GM12878 (cell line): ENCODE measurements at regions not wholly inside any gene's neighbourhood (a gene's known extent, or its start where the extent isn't known, plus 50 kb on each side); places are given as distances from the start of the nearest gene placed in this dataset.

Experiments
- ATAC-seq: fragments of 200-7000 bp; cut with Tn5 transposase; 3 replicates; pipeline ENCODE4 v1.9.1; 2020; ENCODE audit warnings: mild to moderate bottlenecking, moderate library complexity
- BruUV-seq: library from RNA; stranded (reverse); fragments of 400-500 nt; replicated peaks from 2 replicates; lab custom pipeline; 2021; lab: Mats Ljungman, UMichigan
- CTCF ChIA-PET: fragments of 300-600 bp; sonication (Branson Sonifier 250); formaldehyde crosslinking; extraction: SDS; loops from one replicate; lab custom pipeline; 2021; ENCODE audit warnings: inconsistent platforms; lab: Yijun Ruan, JAX
- POLR2A ChIA-PET: fragments of 350-600 bp; formaldehyde crosslinking; extraction: SDS; loops from one replicate; lab custom pipeline; 2021; ENCODE audit warnings: inconsistent platforms; lab: Charles Lee
- RAD21 ChIA-PET: fragments of 300-600 bp; sonication (Branson Sonifier 250); formaldehyde crosslinking; loops from one replicate; lab custom pipeline; 2023; ENCODE audit warnings: antibody characterized with exemption; ENCODE audit not compliant: unreplicated experiment; lab: Charles Lee
- SMC1A ChIA-PET: fragments of 300-600 bp; sonication (Branson Sonifier 250); formaldehyde crosslinking; loops from one replicate; lab custom pipeline; 2023; ENCODE audit not compliant: unreplicated experiment, uncharacterized antibody; lab: Charles Lee
- DNase-seq: peaks from one replicate; pipeline ENCODE4 v3.0.0-alpha.2; 2011; ENCODE audit warnings: low read depth, low spot score
- FAIRE-seq: peaks from 3 replicates; lab custom pipeline; 2011; peaks lifted over from hg19 to GRCh38; lab: Jason Lieb, UNC
- H2AFZ ChIP-seq: 2 replicates; pipeline ENCODE4 v1.6.0; 2011; ENCODE audit warnings: low read depth, low read length, control low read depth; ENCODE audit not compliant: control insufficient read depth
- H3K27ac ChIP-seq: 2 replicates; pipeline ENCODE4 v1.5.1; 2011; ENCODE audit warnings: control low read depth; ENCODE audit not compliant: control insufficient read depth, insufficient read depth
- H3K27me3 ChIP-seq, 2 experiments: replicated peaks in 1 of 2; 2 replicates each; pipeline versions ENCODE4 v1.6.0 to v1.6.1; 2011; ENCODE audit warnings: low read length in 1 of 2; ENCODE audit not compliant: control insufficient read depth in 2 of 2, insufficient read depth in 2 of 2
- H3K36me3 ChIP-seq, 2 experiments: 2 replicates each; pipeline ENCODE4 v1.5.1; 2011; ENCODE audit warnings: low read length in 1 of 2; ENCODE audit not compliant: control insufficient read depth in 2 of 2, insufficient read depth in 2 of 2
- H3K4me1 ChIP-seq: 2 replicates; pipeline ENCODE4 v1.6.1; 2011; ENCODE audit warnings: mild to moderate bottlenecking, low read length, moderate library complexity, mixed read lengths; ENCODE audit not compliant: control insufficient read depth, insufficient read depth
- H3K4me2 ChIP-seq: 2 replicates; pipeline ENCODE4 v1.6.0; 2011; ENCODE audit warnings: control low read depth; ENCODE audit not compliant: control insufficient read depth, insufficient read depth
- H3K4me3 ChIP-seq: fragments of 200-600 bp; sonication (generic); 2 replicates; pipeline ENCODE4 v1.5.1; 2016
- H3K79me2 ChIP-seq: 2 replicates; pipeline ENCODE4 v1.6.0; 2011; ENCODE audit warnings: low read length; ENCODE audit not compliant: control insufficient read depth, insufficient read depth
- H3K9ac ChIP-seq: 2 replicates; pipeline ENCODE4 v1.8.0; 2011; ENCODE audit warnings: low read length, control low read depth, mixed read lengths; ENCODE audit not compliant: control insufficient read depth, insufficient read depth
- H3K9me3 ChIP-seq: replicated peaks from 3 replicates; pipeline ENCODE4 v1.5.1; 2011; ENCODE audit warnings: mild to moderate bottlenecking, low read length; ENCODE audit not compliant: control insufficient read depth, insufficient read depth
- H4K20me1 ChIP-seq: 2 replicates; pipeline ENCODE4 v1.6.0; 2011; ENCODE audit not compliant: control insufficient read depth, insufficient read depth
- ATF7 ChIP-seq: fragments of 450-650 bp; IDR thresholded peaks from 2 replicates; pipeline ENCODE4 v1.6.1; 2016; ENCODE audit warnings: low read depth, mild to moderate bottlenecking
- BRCA1 ChIP-seq: IDR thresholded peaks from 2 replicates; pipeline ENCODE4 v1.6.1; 2011; ENCODE audit warnings: low read depth, low read length, improper control_type of control experiment
- CBX3 ChIP-seq: fragments of 200-600 bp; sonication (generic); IDR thresholded peaks from 2 replicates; pipeline ENCODE4 v1.6.1; 2016; ENCODE audit warnings: low read depth, borderline replicate concordance
- DPF2 ChIP-seq: fragments of 450-650 bp; IDR thresholded peaks from 2 replicates; pipeline ENCODE4 v1.6.1; 2017; ENCODE audit warnings: mild to moderate bottlenecking
- EED ChIP-seq: sonication (generic); IDR thresholded peaks from 2 replicates; pipeline ENCODE4 v1.6.1; 2016; ENCODE audit warnings: antibody characterized with exemption, low read depth
- EZH2 ChIP-seq: IDR thresholded peaks from 2 replicates; pipeline ENCODE4 v1.6.1; 2012; ENCODE audit warnings: low read depth, mild to moderate bottlenecking, control low read depth, inconsistent platforms, low read length, borderline replicate concordance; ENCODE audit not compliant: control insufficient read depth
- HDAC2 ChIP-seq: fragments of 200-600 bp; sonication (generic); IDR thresholded peaks from 2 replicates; pipeline ENCODE4 v1.6.1; 2017
- NFIC ChIP-seq: IDR thresholded peaks from 2 replicates; pipeline ENCODE4 v1.6.1; 2012; ENCODE audit warnings: low read depth, mild to moderate bottlenecking, inconsistent platforms, low read length, moderate library complexity
- NFYA ChIP-seq: IDR thresholded peaks from 2 replicates; pipeline ENCODE4 v1.6.1; 2011; ENCODE audit warnings: low read depth, mild to moderate bottlenecking, low read length, improper control_type of control experiment, borderline replicate concordance
- NFYB ChIP-seq: IDR thresholded peaks from 2 replicates; pipeline ENCODE4 v1.6.1; 2011; ENCODE audit warnings: low read depth, mild to moderate bottlenecking, low read length, improper control_type of control experiment, moderate library complexity; ENCODE audit not compliant: insufficient read depth
- PAX5 ChIP-seq: IDR thresholded peaks from 2 replicates; pipeline ENCODE4 v1.6.1; 2011; ENCODE audit warnings: low read depth, low read length, borderline replicate concordance
- PML ChIP-seq: IDR thresholded peaks from 2 replicates; pipeline ENCODE4 v1.6.1; 2012; ENCODE audit warnings: low read length, inconsistent platforms
- POLR2A ChIP-seq: IDR thresholded peaks from 2 replicates; pipeline ENCODE4 v1.6.1; 2011; ENCODE audit warnings: low read depth, mild to moderate bottlenecking, low read length
- RAD21 ChIP-seq: IDR thresholded peaks from 2 replicates; pipeline ENCODE4 v1.6.1; 2011; ENCODE audit warnings: mild to moderate bottlenecking, low read depth, low read length, moderate library complexity; ENCODE audit not compliant: insufficient read depth
- SREBF1 ChIP-seq: IDR thresholded peaks from 2 replicates; pipeline ENCODE4 v1.6.1; 2012; ENCODE audit warnings: mild to moderate bottlenecking, low read length
- STAT3 ChIP-seq: IDR thresholded peaks from 2 replicates; pipeline ENCODE4 v1.6.1; 2011; ENCODE audit warnings: low read depth, low read length, improper control_type of control experiment
- TAF1 ChIP-seq: IDR thresholded peaks from 2 replicates; pipeline ENCODE4 v1.6.1; 2011; ENCODE audit warnings: mild to moderate bottlenecking, low read depth, low read length, borderline replicate concordance
- TCF12 ChIP-seq: IDR thresholded peaks from 2 replicates; pipeline ENCODE4 v1.6.1; 2011; ENCODE audit warnings: low read depth, mild to moderate bottlenecking, low read length
- TCF3 ChIP-seq: IDR thresholded peaks from 2 replicates; pipeline ENCODE4 v1.6.1; 2012; ENCODE audit warnings: low read depth, mild to moderate bottlenecking, low read length, borderline replicate concordance; ENCODE audit not compliant: insufficient read depth
- YBX1 ChIP-seq: fragments of 450-650 bp; IDR thresholded peaks from 2 replicates; pipeline ENCODE4 v1.6.1; 2016; ENCODE audit warnings: antibody characterized with exemption
- ZNF24 ChIP-seq: fragments of 450-650 bp; IDR thresholded peaks from 2 replicates; pipeline ENCODE4 v1.6.1; 2017; ENCODE audit warnings: antibody characterized with exemption, mild to moderate bottlenecking
- ZNF622 ChIP-seq: fragments of 450-650 bp; IDR thresholded peaks from 2 replicates; pipeline ENCODE4 v1.6.1; 2017; ENCODE audit warnings: mild to moderate bottlenecking, inconsistent platforms
- WGBS: methylation state at CpG from one replicate; pipeline ENCODE4 v1.1.6; 2016; ENCODE audit warnings: low lambda C conversion rate; ENCODE audit not compliant: insufficient replicate concordance, insufficient coverage; ENCODE audit errors: missing lambda C conversion rate; 5-methylcytosine and 5-hydroxymethylcytosine counted together
- in situ Hi-C: fragments of 300-500 bp; cut with MboI; formaldehyde crosslinking; loops from 9 replicates; pipeline ENCODE4 v1.14.3; 2018; ENCODE audit warnings: mixed read lengths
- intact Hi-C: fragments of 100-400 bp; cut with micrococcal nuclease; formaldehyde crosslinking; loops from one replicate; pipeline ENCODE4 v1.14.2; 2022; ENCODE audit not compliant: unreplicated experiment

DNA sequence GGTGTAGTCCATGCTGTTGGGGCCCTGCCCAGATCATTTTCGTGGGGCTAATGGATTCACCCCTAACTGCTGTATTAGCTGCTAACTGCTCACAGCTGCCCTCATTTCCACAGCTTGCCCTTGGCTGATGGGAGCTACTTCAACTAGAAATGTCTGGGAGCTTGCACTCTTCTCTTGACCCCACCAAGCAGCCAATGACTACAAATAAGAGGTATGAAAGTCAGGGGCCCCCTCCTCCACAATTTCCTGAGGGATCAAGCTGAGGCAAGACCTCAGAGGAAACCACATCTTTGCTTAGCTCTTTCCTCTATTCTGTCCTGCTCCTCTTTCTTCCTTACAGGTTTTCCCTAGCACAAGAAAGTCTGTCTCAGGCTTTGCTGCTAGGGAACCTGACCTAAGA, 397.5 kb downstream of the MLLT3 start:
- no peak for ATAC-seq

DNA sequence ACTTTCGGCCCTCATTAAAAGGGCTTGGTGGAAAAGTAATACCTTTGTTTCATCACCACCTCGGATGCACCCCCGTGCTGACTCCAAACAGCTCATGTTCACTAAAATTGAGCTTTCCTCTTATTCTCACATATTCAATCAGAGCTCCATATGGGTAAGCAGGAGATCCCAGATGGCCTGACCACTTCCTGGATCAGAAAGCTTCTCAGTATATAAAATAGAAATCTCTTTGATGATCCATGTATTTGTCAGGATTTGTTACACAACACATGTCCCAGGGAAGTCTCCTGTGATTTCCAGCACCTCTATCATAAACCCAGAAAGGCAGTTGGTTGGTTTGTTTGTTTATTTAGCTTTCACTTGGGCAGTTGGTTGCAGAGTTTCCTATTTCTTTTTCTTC, 402.0 kb downstream of the MLLT3 start:
- H3K9me3 ChIP-seq, result no peaks in the 10 kb centered on the region
- ChIA-PET CTCF (no interaction called here), SMC1A (interaction anchor here (0.7 to 1.0 kb wide), 2 partner anchors 8 to 266 kb away, joined by 3 read pairs; no protein-coding TSS in a partner anchor), RAD21 (no interaction called here), POLR2A (no interaction called here)
- no peaks in the 10 kb centered on the region for H3K36me3 ChIP-seq
- DNase-seq (no peak), FAIRE-seq (no peak), ATAC-seq (no peak)
- H3K4me3 ChIP-seq, result no peak overlapping the region
- no peak overlapping the region for H3K9ac ChIP-seq
- H3K79me2 ChIP-seq, result no peaks in the 10 kb centered on the region
- no peak overlapping the region for H2AFZ ChIP-seq
- TF ChIP-seq SREBF1, result no peak
- no peak for TF ChIP-seq CBX3
- no peak for TF ChIP-seq HDAC2
- TF ChIP-seq EZH2, result no peak
- no peak for TF ChIP-seq RAD21
- no peak overlapping the region for H3K4me2 ChIP-seq
- BruUV-seq, result no TSS peak
- WGBS, result 15% methylated on average over 3 of the region's 3 CpGs
- intact Hi-C loops, result no loop called here
- no peaks in the 10 kb centered on the region; a peak in 1 of 4 replicates for H3K27me3 ChIP-seq
- H3K4me1 ChIP-seq, result no peaks in the 10 kb centered on the region
- H3K27ac ChIP-seq, result no peak overlapping the region
- no peaks in the 10 kb centered on the region for H4K20me1 ChIP-seq
- in situ Hi-C loops, result no loop called here

More for the DNA sequence above, 397.5 kb downstream of the MLLT3 start:
- TF ChIP-seq YBX1 (no peak), POLR2A (no peak), NFIC (no peak), BRCA1 (no peak), TCF12 (no peak), STAT3 (no peak), NFYB (no peak), PML (no peak), ATF7 (no peak), EED (no peak), ZNF24 (no peak), ZNF622 (no peak), PAX5 (no peak), NFYA (no peak), HDAC2 (no peak), TAF1 (no peak), TCF3 (no peak), DPF2 (no peak)
- TF ChIP-seq, all 136 proteins: peak for 0
- no peak for FAIRE-seq
- BruUV-seq, result no TSS peak
- no peaks in the 10 kb centered on the region for H3K27me3 ChIP-seq
- no peak overlapping the region for H3K4me2 ChIP-seq
- no peak for DNase-seq
- no peaks in the 10 kb centered on the region for H3K4me1 ChIP-seq
- no peak overlapping the region for H3K4me3 ChIP-seq
- no peaks in the 10 kb centered on the region for H4K20me1 ChIP-seq
- no peak overlapping the region for H3K9ac ChIP-seq
- no peak overlapping the region for H3K27ac ChIP-seq
- no peaks in the 10 kb centered on the region for H3K79me2 ChIP-seq
- 0% methylated on average over 1 of the region's 1 CpG for WGBS
- POLR2A ChIA-PET, result no interaction called here
- in situ Hi-C loops, result no loop called here
- no peaks in the 10 kb centered on the region for H3K9me3 ChIP-seq
- no peak overlapping the region for H2AFZ ChIP-seq
- no peaks in the 10 kb centered on the region for H3K36me3 ChIP-seq
- RAD21 ChIA-PET, result no interaction called here
- CTCF ChIA-PET, result interaction anchor here (0.8 kb wide), 1 partner anchor 21 kb away, joined by 3 read pairs; no protein-coding TSS in a partner anchor
- intact Hi-C loops, result no loop called here
- SMC1A ChIA-PET, result interaction anchor here (0.9 kb wide), 1 partner anchor 34 kb away, joined by 3 read pairs; no protein-coding TSS in a partner anchor
